ENCODE measurements at regions not wholly inside any gene's neighbourhood (a gene's known extent, or its start where the extent isn't known, plus 50 kb on each side); places are given as distances from the start of the nearest gene placed in this dataset.

DNA sequence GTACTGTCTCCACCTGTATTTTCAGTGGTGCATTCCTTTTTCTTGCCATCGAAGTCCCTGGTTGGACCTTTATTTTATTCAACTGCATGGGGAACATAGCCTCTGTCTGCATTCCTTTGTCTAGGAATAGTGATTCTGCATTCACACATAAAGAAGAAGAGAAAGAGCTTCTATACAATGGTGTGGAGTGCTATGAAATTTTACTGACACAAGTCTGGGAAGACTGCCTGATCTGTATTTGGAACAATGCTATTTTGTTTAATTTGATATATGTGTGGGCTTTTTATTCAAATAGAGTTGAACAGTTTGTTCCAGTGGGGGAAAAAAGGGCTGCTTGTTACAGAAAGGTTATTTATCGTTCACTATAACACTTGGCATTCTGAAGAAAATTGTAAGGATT lies 375.7 kb upstream of the POU3F2 start:
- no peak for DNase-seq (ENCODE audit: low spot score)
- in situ Hi-C loops (cut with HindIII; ENCODE audit: low sequenced_read_pairs) = no loop called here

DNA sequence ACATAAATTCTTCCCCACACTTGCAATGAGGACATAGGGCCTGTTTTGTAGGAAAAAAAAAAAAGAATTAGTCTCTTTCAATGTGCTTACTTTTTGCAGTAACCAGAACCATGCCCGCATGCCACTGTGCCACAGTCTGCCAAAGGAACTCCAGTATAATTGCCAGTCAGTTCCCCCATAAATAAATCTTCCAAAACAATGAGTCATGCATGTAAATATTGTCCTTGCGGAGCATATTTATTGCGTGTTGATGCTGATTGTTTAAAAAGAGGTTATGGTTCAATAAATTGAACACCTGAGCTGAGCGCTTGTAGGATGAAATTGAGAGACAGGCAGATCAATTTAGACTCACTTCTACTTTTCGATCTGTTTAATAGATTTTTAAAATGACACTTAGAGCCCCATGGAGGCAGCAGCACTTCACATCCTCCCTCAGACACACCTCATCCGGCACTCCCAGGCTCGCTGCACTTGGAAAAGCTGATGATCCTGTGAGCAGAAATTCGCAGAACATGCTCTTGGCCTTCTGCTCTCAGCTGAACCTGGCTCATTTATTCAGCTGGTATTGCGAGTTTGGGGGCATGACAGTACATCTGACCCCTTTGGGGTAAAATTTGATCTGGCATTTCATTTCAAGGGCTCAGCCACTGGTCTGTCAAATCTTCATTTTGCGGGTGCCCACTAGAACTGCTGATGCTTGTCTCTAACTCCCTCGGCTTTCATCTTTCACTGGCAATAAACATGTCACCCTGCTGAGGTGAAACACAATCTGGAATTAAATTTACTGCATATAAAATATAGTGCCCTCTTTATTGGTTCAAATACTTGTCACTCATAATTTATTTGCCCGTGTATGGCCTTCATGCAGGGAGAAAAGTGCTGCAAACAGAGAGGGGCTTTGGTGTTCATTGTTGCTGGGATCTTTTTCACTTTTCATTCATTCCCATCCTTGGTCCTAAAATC lies 371.1 kb upstream of the POU3F2 start:
- in situ Hi-C loops (cut with HindIII; ENCODE audit: low sequenced_read_pairs) = no loop called here
- no peak for DNase-seq (ENCODE audit: low spot score)

DNA sequence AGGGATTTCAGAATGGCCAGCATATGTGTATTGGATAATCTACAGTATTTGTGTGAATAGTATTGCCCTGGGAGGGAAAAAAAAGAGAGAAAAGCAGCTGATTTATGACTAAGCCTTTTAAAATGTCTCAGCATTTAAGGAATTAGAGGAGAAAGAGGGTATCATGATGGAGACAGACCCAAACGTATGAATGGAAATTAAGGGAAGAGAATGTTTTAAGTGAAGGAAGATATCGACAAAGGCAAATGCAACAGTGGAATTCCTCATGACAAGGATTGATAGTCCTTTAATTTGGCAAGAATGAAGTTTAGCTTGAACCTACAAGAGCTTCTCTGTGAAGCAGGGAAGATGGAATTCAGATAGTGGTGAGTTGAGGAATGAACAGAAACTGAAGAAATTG lies 367.3 kb upstream of the POU3F2 start:
- in situ Hi-C loops (cut with HindIII; ENCODE audit: low sequenced_read_pairs) = no loop called here

DNA sequence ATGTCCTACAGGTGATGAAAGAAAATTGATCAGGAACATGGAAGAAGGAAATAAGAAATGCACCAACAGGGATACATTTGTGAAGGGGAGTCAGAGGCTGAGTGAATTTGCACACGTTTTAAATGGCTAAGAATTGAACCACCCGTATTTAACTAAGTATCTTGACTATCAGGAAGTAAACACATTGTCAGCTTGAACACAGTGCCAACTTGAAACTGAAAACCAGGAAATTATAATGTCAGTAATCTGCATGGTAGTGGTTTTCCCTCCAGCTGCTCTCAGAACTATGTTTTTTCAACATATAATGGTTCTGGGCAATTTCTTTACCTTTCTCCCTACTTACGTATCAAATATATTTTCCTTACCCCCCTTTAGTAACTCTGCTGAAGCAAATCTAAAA lies 366.5 kb upstream of the POU3F2 start:
- DNase-seq (ENCODE audit: low spot score) = no peak
- in situ Hi-C loops (cut with HindIII; ENCODE audit: low sequenced_read_pairs) = no loop called here

More for the DNA sequence above, 367.3 kb upstream of the POU3F2 start:
- DNase-seq (ENCODE audit: low spot score) = no peak

- in situ Hi-C loops (cut with HindIII; ENCODE audit: low sequenced_read_pairs) = no loop called here
- no peak for DNase-seq (ENCODE audit: low spot score)
Observed at GRCh38 chr6:98469141-98469540, 365.2 kb upstream of the POU3F2 start.

DNA sequence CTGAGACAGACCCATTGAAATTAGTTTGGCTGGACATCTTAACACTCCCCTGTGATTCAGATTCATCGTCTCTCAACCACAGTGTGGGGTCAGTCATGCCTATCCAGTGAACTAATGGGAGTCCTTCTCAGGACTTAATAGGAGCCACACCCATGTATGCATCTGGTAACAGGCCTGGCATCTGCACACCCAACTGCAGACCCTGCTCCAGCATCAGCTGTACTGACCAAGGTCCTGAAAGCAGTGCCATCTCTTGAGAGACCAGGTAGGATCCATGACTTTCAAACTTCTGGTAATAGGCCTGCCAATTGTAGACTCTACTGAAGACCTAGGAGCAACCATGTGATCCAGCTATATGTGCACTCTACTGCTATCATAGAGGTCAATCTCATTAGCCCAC lies 363.6 kb upstream of the POU3F2 start:
- in situ Hi-C loops (cut with HindIII; ENCODE audit: low sequenced_read_pairs) = no loop called here
- no peak for DNase-seq (ENCODE audit: low spot score)

- in situ Hi-C loops (cut with HindIII; ENCODE audit: low sequenced_read_pairs) = no loop called here
- no peak for DNase-seq (ENCODE audit: low spot score)
Observed at GRCh38 chr6:98471444-98471843, 362.9 kb upstream of the POU3F2 start.

DNA sequence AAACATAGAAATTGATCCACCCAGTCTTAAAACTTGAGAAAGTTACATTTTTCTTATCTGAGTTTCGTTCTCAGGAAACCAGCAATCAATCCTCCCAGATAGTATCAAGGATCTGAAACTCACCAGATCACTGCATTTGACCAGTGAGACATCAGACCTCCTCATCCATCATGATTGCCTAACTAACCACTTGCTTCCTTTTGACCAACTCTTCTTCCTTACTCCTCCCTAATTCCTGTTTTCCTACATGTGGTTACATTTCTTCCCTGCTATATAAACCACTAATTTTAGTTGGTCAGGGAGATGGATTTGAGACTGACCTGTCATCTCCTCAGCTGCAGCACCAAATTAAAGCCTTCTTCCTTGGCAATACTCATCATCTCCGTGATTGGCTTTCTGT lies 357.1 kb upstream of the POU3F2 start:
- in situ Hi-C loops (cut with HindIII; ENCODE audit: low sequenced_read_pairs) = no loop called here
- DNase-seq (ENCODE audit: low spot score) = no peak

- no peak for DNase-seq (ENCODE audit: low spot score)
- in situ Hi-C loops (cut with HindIII; ENCODE audit: low sequenced_read_pairs) = no loop called here
Observed at GRCh38 chr6:98484696-98485095, 349.7 kb upstream of the POU3F2 start.

- DNase-seq (ENCODE audit: low spot score) = no peak
- in situ Hi-C loops (cut with HindIII; ENCODE audit: low sequenced_read_pairs) = no loop called here
Observed at GRCh38 chr6:98485593-98485992, 348.8 kb upstream of the POU3F2 start.

- in situ Hi-C loops (cut with HindIII; ENCODE audit: low sequenced_read_pairs) = no loop called here
- no peak for DNase-seq (ENCODE audit: low spot score)
Observed at GRCh38 chr6:98486057-98486456, 348.3 kb upstream of the POU3F2 start.

- no peak for DNase-seq (ENCODE audit: low spot score)
- in situ Hi-C loops (cut with HindIII; ENCODE audit: low sequenced_read_pairs) = no loop called here
Observed at GRCh38 chr6:98487612-98488011, 346.8 kb upstream of the POU3F2 start.

DNA sequence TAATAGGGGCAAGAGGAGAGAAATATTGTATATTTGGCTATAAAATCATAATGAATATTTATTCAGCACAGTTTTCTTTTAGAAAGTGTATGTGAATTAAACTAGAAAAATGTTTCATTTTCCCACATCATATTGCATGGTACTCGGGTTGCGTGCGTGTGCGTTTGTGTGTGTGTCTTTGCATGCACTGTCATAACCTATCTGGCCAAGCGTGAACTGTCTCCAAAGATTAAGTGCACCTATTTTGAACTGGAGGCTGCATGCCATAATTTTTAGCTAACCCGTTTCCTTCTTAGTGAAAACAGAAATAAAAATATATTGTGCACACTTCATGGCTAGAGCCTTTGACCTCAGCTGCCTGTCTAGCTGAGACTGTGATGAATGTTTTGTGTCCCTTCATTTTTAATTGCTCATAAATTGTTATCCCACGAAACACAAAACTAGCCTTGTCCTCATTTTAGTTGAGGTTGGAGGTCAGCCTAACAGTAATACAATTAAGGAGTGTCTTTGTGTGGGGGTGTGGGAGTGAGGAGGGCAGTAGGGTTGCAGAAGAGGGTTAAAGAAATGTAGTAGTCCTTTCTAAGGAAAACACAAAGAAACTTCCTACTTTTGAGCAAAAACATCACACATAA lies 336.1 kb upstream of the POU3F2 start:
- no peak for DNase-seq (ENCODE audit: low spot score)
- in situ Hi-C loops (cut with HindIII; ENCODE audit: low sequenced_read_pairs) = no loop called here

DNA sequence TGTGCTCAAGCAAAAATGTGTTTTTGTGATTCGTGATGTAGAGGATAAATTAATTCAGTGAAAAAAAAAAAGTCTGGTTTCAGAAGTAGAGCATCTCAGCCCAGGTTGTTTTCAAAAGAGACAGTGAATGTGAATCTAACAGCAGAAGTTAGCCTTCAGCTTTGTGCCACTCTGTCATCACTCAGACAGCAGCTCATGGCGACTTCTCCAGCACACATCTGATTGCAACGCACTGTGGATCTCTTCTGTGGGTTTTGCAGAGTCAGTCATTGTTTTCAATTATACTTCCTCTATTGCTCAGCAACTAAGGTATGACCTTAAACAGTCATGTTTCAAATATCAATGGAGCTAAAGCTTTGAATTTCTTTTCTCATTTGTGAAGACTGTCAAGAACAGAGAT lies 335.5 kb upstream of the POU3F2 start:
- in situ Hi-C loops (cut with HindIII; ENCODE audit: low sequenced_read_pairs) = no loop called here

GRCh38 chr6:98514073-98514720 lies 320.2 kb upstream of the POU3F2 start:
- in situ Hi-C loops (cut with HindIII; ENCODE audit: low sequenced_read_pairs) = no loop called here
- DNase-seq (ENCODE audit: low spot score) = no peak

More for the DNA sequence above, 335.5 kb upstream of the POU3F2 start:
- no peak for DNase-seq (ENCODE audit: low spot score)

GRCh38 chr6:98514796-98515195 lies 319.6 kb upstream of the POU3F2 start:
- in situ Hi-C loops (cut with HindIII; ENCODE audit: low sequenced_read_pairs) = no loop called here

GRCh38 chr6:98516206-98516605 lies 318.2 kb upstream of the POU3F2 start:
- in situ Hi-C loops (cut with HindIII; ENCODE audit: low sequenced_read_pairs) = no loop called here
- DNase-seq (ENCODE audit: low spot score) = no peak

More at GRCh38 chr6:98514796-98515195, 319.6 kb upstream of the POU3F2 start:
- no peak for DNase-seq (ENCODE audit: low spot score)

- DNase-seq (ENCODE audit: low spot score) = no peak
- in situ Hi-C loops (cut with HindIII; ENCODE audit: low sequenced_read_pairs) = no loop called here
Observed at GRCh38 chr6:98516866-98517265, 317.5 kb upstream of the POU3F2 start.

DNA sequence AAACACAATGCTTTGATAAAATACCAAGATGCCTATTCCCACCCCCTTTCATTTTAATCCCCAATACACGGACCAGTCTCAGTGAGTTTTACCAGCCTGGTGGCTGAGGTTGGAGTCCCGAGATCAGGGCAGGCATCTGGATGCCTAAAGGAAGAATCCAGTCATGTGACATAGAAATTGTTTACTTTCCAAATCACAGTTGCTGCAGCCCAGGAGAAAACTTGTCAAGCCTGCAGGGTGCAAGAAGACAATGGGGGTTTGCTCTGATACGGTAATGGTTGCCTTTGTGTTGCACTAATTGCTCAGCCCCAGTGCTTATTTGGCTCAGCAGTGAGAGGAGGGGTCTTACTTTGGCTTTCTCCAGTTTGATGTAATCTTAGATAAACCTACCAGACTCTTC lies 308.5 kb upstream of the POU3F2 start:
- in situ Hi-C loops (cut with HindIII; ENCODE audit: low sequenced_read_pairs) = no loop called here

GRCh38 chr6:98526465-98526864 lies 307.9 kb upstream of the POU3F2 start:
- in situ Hi-C loops (cut with HindIII; ENCODE audit: low sequenced_read_pairs) = no loop called here

More for the DNA sequence above, 308.5 kb upstream of the POU3F2 start:
- no peak for DNase-seq (ENCODE audit: low spot score)

More at GRCh38 chr6:98526465-98526864, 307.9 kb upstream of the POU3F2 start:
- no peak for DNase-seq (ENCODE audit: low spot score)
